Caco-2 (cell line): ENCODE measurements at regions not wholly inside any gene's neighbourhood (a gene's known extent, or its start where the extent isn't known, plus 50 kb on each side); places are given as distances from the start of the nearest gene placed in this dataset.

Experiments used
- BruUV-seq: library from RNA; stranded (reverse); fragments of 400-500 nt; replicated peaks from 2 replicates; lab custom pipeline; 2021; lab: Mats Ljungman, UMichigan
- CTCF ChIA-PET: fragments of 300-600 bp; sonication (Branson Sonifier 250); formaldehyde crosslinking; loops from one replicate; lab custom pipeline; 2022; ENCODE audit warnings: antibody characterized with exemption; lab: Charles Lee
- POLR2A ChIA-PET: fragments of 300-600 bp; sonication (Branson Sonifier 250); formaldehyde crosslinking; loops from one replicate; lab custom pipeline; 2022; ENCODE audit warnings: antibody characterized with exemption; lab: Charles Lee
- DNase-seq, 2 experiments: peaks; one replicate each; pipeline versions ENCODE4 v3.0.0 to v3.0.0-alpha.2; 2020 to 2022
- H3K27me3 ChIP-seq: replicated peaks from 2 replicates; pipeline ENCODE4 v1.6.0; 2011; ENCODE audit warnings: low read length; ENCODE audit not compliant: control insufficient read depth, insufficient read depth
- H3K36me3 ChIP-seq: 2 replicates; pipeline ENCODE4 v1.5.1; 2011; ENCODE audit warnings: low read length; ENCODE audit not compliant: control insufficient read depth, insufficient read depth
- H3K4me1 ChIP-seq: fragments of 250-450 bp; sonication (Bioruptor Pico); 2 replicates; pipeline ENCODE4 v1.5.1; 2020; ENCODE audit warnings: mild to moderate bottlenecking
- H3K4me3 ChIP-seq: 2 replicates; pipeline ENCODE4 v1.5.1; 2011; ENCODE audit warnings: low read depth, mild to moderate bottlenecking, control low read depth, low read length
- H3K9me3 ChIP-seq: fragments of 250-450 bp; sonication (Bioruptor Pico); 2 replicates; pipeline ENCODE4 v1.5.1; 2020; ENCODE audit warnings: mild to moderate bottlenecking, moderate library complexity
- H3K27ac Mint-ChIP-seq: one replicate; pipeline ENCODE4 v1.8.0; 2022; ENCODE audit warnings: mixed read lengths; ENCODE audit not compliant: unreplicated experiment
- H3K27me3 Mint-ChIP-seq: one replicate; pipeline ENCODE4 v1.8.0; 2022; ENCODE audit warnings: mixed read lengths; ENCODE audit not compliant: insufficient read depth, unreplicated experiment
- H3K36me3 Mint-ChIP-seq: one replicate; pipeline ENCODE4 v1.8.0; 2022; ENCODE audit warnings: mild to moderate bottlenecking, mixed read lengths; ENCODE audit not compliant: insufficient read depth, unreplicated experiment
- H3K4me1 Mint-ChIP-seq: one replicate; pipeline ENCODE4 v1.8.0; 2022; ENCODE audit warnings: low read depth, mixed read lengths; ENCODE audit not compliant: unreplicated experiment
- H3K4me3 Mint-ChIP-seq: one replicate; pipeline ENCODE4 v1.8.0; 2022; ENCODE audit warnings: mild to moderate bottlenecking, moderate library complexity, mixed read lengths; ENCODE audit not compliant: unreplicated experiment
- H3K9me3 Mint-ChIP-seq: one replicate; pipeline ENCODE4 v1.8.0; 2022; ENCODE audit warnings: mixed read lengths; ENCODE audit not compliant: unreplicated experiment
- intact Hi-C: fragments of 100-400 bp; cut with micrococcal nuclease; formaldehyde crosslinking; loops from one replicate; pipeline ENCODE4 v1.10.0; 2022; ENCODE audit not compliant: unreplicated experiment
- TF ChIP-seq, protein P1 (sequence below), 2 experiments: fragments of 200-600 bp in 1 of 2; IDR thresholded peaks; 1 replicate in 1 of 2; 2 replicates in 1 of 2; pipeline versions ENCODE4 v1.5.1 to v1.8.0; 2011 to 2022; ENCODE audit warnings: antibody characterized with exemption in 1 of 2, control low read depth in 1 of 2, inconsistent platforms in 1 of 2, low read depth in 1 of 2, low read length in 1 of 2, mild to moderate bottlenecking in 1 of 2, moderate library complexity in 1 of 2; ENCODE audit not compliant: insufficient read depth in 1 of 2, severe bottlenecking in 1 of 2, unreplicated experiment in 1 of 2

DNA sequence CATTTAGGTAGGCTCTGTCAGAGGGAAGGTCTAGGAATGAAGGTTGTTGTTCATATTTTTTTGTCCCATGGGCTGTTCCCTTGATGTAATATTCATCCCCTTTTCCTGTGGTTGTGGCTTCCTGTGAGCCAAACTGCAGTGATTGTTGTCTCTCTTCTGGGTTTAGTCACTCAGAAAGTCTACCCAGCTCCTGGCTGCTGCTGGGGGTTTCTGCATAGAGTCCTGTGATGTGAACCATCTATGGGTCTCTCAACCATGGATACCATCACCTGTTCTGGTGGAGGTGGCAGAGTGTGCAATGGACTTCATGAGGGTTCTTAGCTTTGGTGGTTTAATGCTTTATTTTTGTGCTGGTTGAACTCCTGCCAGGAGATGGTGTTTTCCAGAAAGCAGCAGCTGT, 122.8 kb downstream of the ZC4H2 start:
- H3K27me3 Mint-ChIP-seq, result no peaks in the 10 kb centered on the region
- no peaks in the 10 kb centered on the region for H3K4me1 ChIP-seq
- intact Hi-C loops, result no loop called here

DNA sequence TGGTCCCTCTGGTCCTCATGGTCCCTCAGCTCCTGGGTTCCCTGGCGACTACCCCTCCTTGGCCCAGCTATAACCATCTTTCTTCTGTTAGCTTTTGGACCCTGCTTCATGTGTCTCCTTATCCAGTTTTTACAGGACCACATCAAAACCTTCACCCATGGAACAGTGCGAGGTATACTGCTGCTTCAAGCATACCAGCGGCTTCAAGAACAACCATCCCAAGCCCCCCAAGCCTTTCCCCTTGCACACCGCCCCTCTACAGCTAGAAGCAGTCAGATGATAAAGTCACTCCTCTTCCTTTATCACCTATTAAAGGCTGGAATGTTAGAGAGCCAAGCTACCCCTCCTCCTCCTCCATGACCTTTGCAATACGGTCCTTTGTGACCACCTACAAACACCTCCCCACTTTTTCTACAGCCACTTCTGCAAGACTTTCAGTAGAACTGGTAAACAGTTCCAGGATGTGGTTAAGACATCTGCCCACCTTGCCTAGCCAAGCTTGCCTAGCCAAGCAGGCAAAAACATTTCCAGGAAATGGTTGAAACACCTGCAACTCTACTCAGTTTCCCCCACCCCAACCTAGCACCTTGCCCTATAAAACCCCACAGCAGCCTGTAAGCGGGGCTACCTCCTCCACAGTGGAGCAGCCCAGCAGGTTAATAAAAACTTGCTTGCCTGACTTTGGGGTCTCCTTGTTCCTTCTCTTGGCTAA, 125.7 kb downstream of the ZC4H2 start:
- Mint-ChIP-seq H3K36me3 (no peaks in the 10 kb centered on the region), H3K9me3 (peaks cover 8% of the 10 kb centered on the region), H3K27me3 (no peaks in the 10 kb centered on the region), H3K4me3 (no peak overlapping the region), H3K27ac (no peak overlapping the region), H3K4me1 (no peaks in the 10 kb centered on the region)
- H3K27me3 ChIP-seq, result no peaks in the 10 kb centered on the region
- intact Hi-C loops, result no loop called here
- CTCF ChIA-PET, result no interaction called here
- no peaks in the 10 kb centered on the region for H3K4me1 ChIP-seq
- H3K9me3 ChIP-seq, result no peaks in the 10 kb centered on the region
- POLR2A ChIA-PET, result no interaction called here
- H3K4me3 ChIP-seq, result no peak overlapping the region
- DNase-seq, result no peak
- no peaks in the 10 kb centered on the region for H3K36me3 ChIP-seq
- TF ChIP-seq, protein P1, sequence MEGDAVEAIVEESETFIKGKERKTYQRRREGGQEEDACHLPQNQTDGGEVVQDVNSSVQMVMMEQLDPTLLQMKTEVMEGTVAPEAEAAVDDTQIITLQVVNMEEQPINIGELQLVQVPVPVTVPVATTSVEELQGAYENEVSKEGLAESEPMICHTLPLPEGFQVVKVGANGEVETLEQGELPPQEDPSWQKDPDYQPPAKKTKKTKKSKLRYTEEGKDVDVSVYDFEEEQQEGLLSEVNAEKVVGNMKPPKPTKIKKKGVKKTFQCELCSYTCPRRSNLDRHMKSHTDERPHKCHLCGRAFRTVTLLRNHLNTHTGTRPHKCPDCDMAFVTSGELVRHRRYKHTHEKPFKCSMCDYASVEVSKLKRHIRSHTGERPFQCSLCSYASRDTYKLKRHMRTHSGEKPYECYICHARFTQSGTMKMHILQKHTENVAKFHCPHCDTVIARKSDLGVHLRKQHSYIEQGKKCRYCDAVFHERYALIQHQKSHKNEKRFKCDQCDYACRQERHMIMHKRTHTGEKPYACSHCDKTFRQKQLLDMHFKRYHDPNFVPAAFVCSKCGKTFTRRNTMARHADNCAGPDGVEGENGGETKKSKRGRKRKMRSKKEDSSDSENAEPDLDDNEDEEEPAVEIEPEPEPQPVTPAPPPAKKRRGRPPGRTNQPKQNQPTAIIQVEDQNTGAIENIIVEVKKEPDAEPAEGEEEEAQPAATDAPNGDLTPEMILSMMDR (IDR thresholded peaks at IDR 0.05; ENCODE audit: insufficient read depth in 1 of 2, low read depth in 1 of 2, low read length in 1 of 2, severe bottlenecking in 1 of 2, unreplicated experiment in 1 of 2), result no peak
- no TSS peak for BruUV-seq

More for the DNA sequence above, 122.8 kb downstream of the ZC4H2 start:
- no peaks in the 10 kb centered on the region for H3K36me3 ChIP-seq
- no peaks in the 10 kb centered on the region for H3K27me3 ChIP-seq
- Mint-ChIP-seq H3K27ac (no peak overlapping the region), H3K4me1 (no peaks in the 10 kb centered on the region), H3K4me3 (no peak overlapping the region), H3K9me3 (peaks cover 8% of the 10 kb centered on the region), H3K36me3 (no peaks in the 10 kb centered on the region)
- no TSS peak for BruUV-seq
- H3K4me3 ChIP-seq, result no peak overlapping the region
- TF ChIP-seq, protein P1 (IDR thresholded peaks at IDR 0.05; ENCODE audit: insufficient read depth in 1 of 2, low read depth in 1 of 2, low read length in 1 of 2, severe bottlenecking in 1 of 2, unreplicated experiment in 1 of 2), result no peak
- no peak for DNase-seq
- ChIA-PET CTCF (no interaction called here), POLR2A (no interaction called here)
- H3K9me3 ChIP-seq, result no peaks in the 10 kb centered on the region

DNA sequence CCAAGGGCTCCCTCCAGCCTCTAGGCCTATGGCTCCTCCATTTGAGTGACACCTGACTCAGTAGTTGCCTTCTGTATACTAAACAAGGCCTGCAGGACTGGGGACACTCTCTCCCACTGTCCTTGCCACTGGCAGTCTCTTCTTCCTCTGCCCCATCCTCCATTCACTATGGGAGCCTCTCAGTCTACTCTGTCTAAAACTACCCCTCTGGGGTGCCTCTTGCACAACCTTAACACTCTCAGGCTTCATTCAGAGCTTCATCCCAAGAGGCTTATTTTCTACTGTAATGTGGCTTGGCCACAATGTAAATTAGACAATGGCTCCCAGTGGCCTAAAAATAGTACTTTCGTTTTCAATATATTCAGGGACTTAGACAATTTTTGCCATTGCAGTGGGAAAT, 133.0 kb downstream of the ZC4H2 start:
- no peaks in the 10 kb centered on the region for H3K4me1 ChIP-seq
- no peaks in the 10 kb centered on the region for H3K36me3 ChIP-seq
- no peaks in the 10 kb centered on the region for H3K27me3 ChIP-seq
- ChIA-PET POLR2A (no interaction called here), CTCF (no interaction called here)
- DNase-seq, result no peak
- no peaks in the 10 kb centered on the region for H3K4me1 Mint-ChIP-seq
- BruUV-seq, result no TSS peak
- peaks cover 5% of the 10 kb centered on the region for H3K27me3 Mint-ChIP-seq
- no peaks in the 10 kb centered on the region for H3K36me3 Mint-ChIP-seq
- H3K9me3 Mint-ChIP-seq, result peaks cover 12% of the 10 kb centered on the region
- no peak overlapping the region for H3K27ac Mint-ChIP-seq
- intact Hi-C loops, result no loop called here
- H3K9me3 ChIP-seq, result no peaks in the 10 kb centered on the region
- no peak overlapping the region for H3K4me3 ChIP-seq
- H3K4me3 Mint-ChIP-seq, result no peak overlapping the region
- TF ChIP-seq, protein P1 (IDR thresholded peaks at IDR 0.05; ENCODE audit: insufficient read depth in 1 of 2, low read depth in 1 of 2, low read length in 1 of 2, severe bottlenecking in 1 of 2, unreplicated experiment in 1 of 2), result no peak
